Heart left ventricle (tissue), 13 donors: ENCODE measurements at regions not wholly inside any gene's neighbourhood (a gene's known extent, or its start where the extent isn't known, plus 50 kb on each side); places are given as distances from the start of the nearest gene placed in this dataset.

Source experiments
- CTCF ChIP-seq, 12 donors: fragments of 200-600 bp; sonication (generic) in 4 of 12; IDR thresholded peaks; one replicate each; pipeline versions ENCODE4 v1.5.0 to v1.8.0; 2018 to 2022; ENCODE audit warnings: antibody characterized with exemption in 12 of 12, mild to moderate bottlenecking in 5 of 12
- POLR2A ChIP-seq, 2 donors: fragments of 450-650 bp; IDR thresholded peaks; one replicate each; pipeline ENCODE4 v1.6.1; 2017; ENCODE audit warnings: antibody characterized with exemption in 2 of 2, mild to moderate bottlenecking in 2 of 2, moderate library complexity in 2 of 2
- donor health status: ischemic (EF 13 %, LVEDD 7.1; RV severe dilation, severe dysfunction).
- donor health status: DM: no; HTN: yes; CAD: no.
- donor health status: DM: no; HTN: no; CAD: no.
- donor health status: ischemic (EF 25% LVEDD 6.9; RV normal size, moderate dysfunction).
- donor health status: ischemic (EF 25% LVEDD 5.7; RV mildly dilated, moderate dysfunction).
- donor health status: ischemic (EF 35%, LVEDD 5.7; RV mildly dilated, moderate dysfunction).
- donor health status: nonischemic (EF 11% LVEDD 7.7; RV severe dilation, severe dysfunction).
- donor health status: DM: yes; HTN: yes; CAD: no.
- donor health status: PGD.
- donor health status: ischemic (EF 29% LVEDD 5.4; RV normal size, mild dysfunction).
- donor health status: nonischemic (EF 23%, LVEDD 6.1; RV moderate dilation, normal function).

GRCh38 chr4:16993956-16994840 lies 95.8 kb upstream of the LDB2 start:
- TF ChIP-seq CTCF (IDR thresholded peaks at IDR 0.05) (no peak), POLR2A (IDR thresholded peaks at IDR 0.05) (no peak)
